Hepatocyte (in vitro differentiated cells): ENCODE measurements at regions not wholly inside any gene's neighbourhood (a gene's known extent, or its start where the extent isn't known, plus 50 kb on each side); places are given as distances from the start of the nearest gene placed in this dataset.

Experiments
- DNase-seq: peaks from one replicate; pipeline ENCODE4 v3.0.0-alpha.2; 2016; ENCODE audit warnings: low spot score
- H2AFZ ChIP-seq: fragments of 200-600 bp; sonication (generic); 2 replicates; pipeline ENCODE4 v1.6.0; 2016; ENCODE audit warnings: antibody characterized with exemption, mild to moderate bottlenecking
- H3K27ac ChIP-seq: fragments of 200-600 bp; sonication (generic); 2 replicates; pipeline ENCODE4 v1.5.1; 2016; ENCODE audit warnings: mild to moderate bottlenecking
- H3K27me3 ChIP-seq: fragments of 200-600 bp; sonication (generic); 2 replicates; pipeline ENCODE4 v1.6.1; 2016
- H3K36me3 ChIP-seq: fragments of 200-600 bp; sonication (generic); replicated peaks from 2 replicates; pipeline ENCODE4 v1.5.1; 2016; ENCODE audit warnings: low read depth; ENCODE audit not compliant: insufficient read depth
- H3K4me1 ChIP-seq: fragments of 200-600 bp; sonication (generic); 2 replicates; pipeline ENCODE4 v1.5.1; 2016; ENCODE audit warnings: mild to moderate bottlenecking, moderate library complexity; ENCODE audit not compliant: insufficient read depth
- H3K4me2 ChIP-seq: fragments of 200-600 bp; sonication (generic); 2 replicates; pipeline ENCODE4 v1.6.0; 2016
- H3K4me3 ChIP-seq: fragments of 200-600 bp; sonication (generic); 2 replicates; pipeline ENCODE4 v1.5.1; 2016; ENCODE audit warnings: mild to moderate bottlenecking
- H3K79me2 ChIP-seq: fragments of 200-600 bp; sonication (generic); 2 replicates; pipeline ENCODE4 v1.6.0; 2017; ENCODE audit warnings: mild to moderate bottlenecking
- H3K9me2 ChIP-seq: fragments of 200-600 bp; sonication (generic); replicated peaks from 2 replicates; pipeline ENCODE4 v1.6.0; 2017; ENCODE audit warnings: mild to moderate bottlenecking; ENCODE audit not compliant: insufficient read depth
- H3K9me3 ChIP-seq: fragments of 200-600 bp; sonication (generic); 2 replicates; pipeline ENCODE4 v1.5.1; 2016; ENCODE audit warnings: low read depth, mild to moderate bottlenecking
- H4K20me1 ChIP-seq: fragments of 200-600 bp; sonication (generic); 2 replicates; pipeline ENCODE4 v1.6.0; 2016; ENCODE audit warnings: mild to moderate bottlenecking; ENCODE audit not compliant: insufficient read depth, poor library complexity, severe bottlenecking
- EZH2 ChIP-seq: fragments of 200-600 bp; sonication (generic); IDR thresholded peaks from 2 replicates; pipeline ENCODE4 v1.6.1; 2016; ENCODE audit warnings: antibody characterized with exemption, mild to moderate bottlenecking, borderline replicate concordance
- EZH2phosphoT487 ChIP-seq: fragments of 200-600 bp; sonication (generic); IDR thresholded peaks from one replicate; pipeline ENCODE4 v1.6.1; 2018; ENCODE audit warnings: antibody characterized with exemption, mild to moderate bottlenecking, low read depth, moderate library complexity; ENCODE audit not compliant: unreplicated experiment, severe bottlenecking
- WGBS: methylation state at CpG from one replicate; pipeline ENCODE4 v1.1.6; 2016; ENCODE audit warnings: low lambda C conversion rate; ENCODE audit errors: missing lambda C conversion rate; 5-methylcytosine and 5-hydroxymethylcytosine counted together
- TF ChIP-seq, protein P1 (sequence below): fragments of 200-600 bp; sonication (generic); IDR thresholded peaks from 2 replicates; pipeline ENCODE4 v1.5.1; 2016; ENCODE audit warnings: antibody characterized with exemption, mild to moderate bottlenecking; ENCODE audit not compliant: poor library complexity

- no peaks in the 10 kb centered on the region for H3K27me3 ChIP-seq
- no peaks in the 10 kb centered on the region for H3K9me2 ChIP-seq
- H3K9me3 ChIP-seq = no peaks in the 10 kb centered on the region
- no peak overlapping the region for H3K4me2 ChIP-seq
- H4K20me1 ChIP-seq = no peaks in the 10 kb centered on the region
- H2AFZ ChIP-seq = no peak overlapping the region
- DNase-seq = no peak
- H3K79me2 ChIP-seq = no peaks in the 10 kb centered on the region
- H3K27ac ChIP-seq = no peak overlapping the region
- peaks cover 4% of the 10 kb centered on the region for H3K4me1 ChIP-seq
- no peak overlapping the region for H3K4me3 ChIP-seq
- TF ChIP-seq EZH2phosphoT487 = no peak
- TF ChIP-seq, protein P1, sequence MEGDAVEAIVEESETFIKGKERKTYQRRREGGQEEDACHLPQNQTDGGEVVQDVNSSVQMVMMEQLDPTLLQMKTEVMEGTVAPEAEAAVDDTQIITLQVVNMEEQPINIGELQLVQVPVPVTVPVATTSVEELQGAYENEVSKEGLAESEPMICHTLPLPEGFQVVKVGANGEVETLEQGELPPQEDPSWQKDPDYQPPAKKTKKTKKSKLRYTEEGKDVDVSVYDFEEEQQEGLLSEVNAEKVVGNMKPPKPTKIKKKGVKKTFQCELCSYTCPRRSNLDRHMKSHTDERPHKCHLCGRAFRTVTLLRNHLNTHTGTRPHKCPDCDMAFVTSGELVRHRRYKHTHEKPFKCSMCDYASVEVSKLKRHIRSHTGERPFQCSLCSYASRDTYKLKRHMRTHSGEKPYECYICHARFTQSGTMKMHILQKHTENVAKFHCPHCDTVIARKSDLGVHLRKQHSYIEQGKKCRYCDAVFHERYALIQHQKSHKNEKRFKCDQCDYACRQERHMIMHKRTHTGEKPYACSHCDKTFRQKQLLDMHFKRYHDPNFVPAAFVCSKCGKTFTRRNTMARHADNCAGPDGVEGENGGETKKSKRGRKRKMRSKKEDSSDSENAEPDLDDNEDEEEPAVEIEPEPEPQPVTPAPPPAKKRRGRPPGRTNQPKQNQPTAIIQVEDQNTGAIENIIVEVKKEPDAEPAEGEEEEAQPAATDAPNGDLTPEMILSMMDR = no peak
- no peak for TF ChIP-seq EZH2
- no peaks in the 10 kb centered on the region for H3K36me3 ChIP-seq
These were observed 398.7 kb upstream of the DDHD1 start for GRCh38 chr14:53551862-53552261.

GRCh38 chr14:53550776-53551175 is 397.7 kb upstream of the DDHD1 start:
- Histone ChIP-seq H3K9me2 (no peaks in the 10 kb centered on the region), H3K27me3 (no peaks in the 10 kb centered on the region), H3K4me1 (peaks cover 4% of the 10 kb centered on the region), H3K79me2 (no peaks in the 10 kb centered on the region), H3K4me2 (no peak overlapping the region), H3K9me3 (no peaks in the 10 kb centered on the region), H2AFZ (no peak overlapping the region), H3K4me3 (no peak overlapping the region), H3K27ac (peak overlapping the region; percentile 35), H4K20me1 (no peaks in the 10 kb centered on the region), H3K36me3 (no peaks in the 10 kb centered on the region)
- 56% methylated on average over 5 of the region's 5 CpGs for WGBS
- no peak for TF ChIP-seq EZH2
- TF ChIP-seq, protein P1 = no peak
- no peak for TF ChIP-seq EZH2phosphoT487
- DNase-seq = no peak

GRCh38 chr14:53549956-53550355 is 396.8 kb upstream of the DDHD1 start:
- no peak for DNase-seq

More at GRCh38 chr14:53549956-53550355, 396.8 kb upstream of the DDHD1 start:
- H3K79me2 ChIP-seq = no peaks in the 10 kb centered on the region
- TF ChIP-seq, protein P1 = no peak
- TF ChIP-seq EZH2 (no peak), EZH2phosphoT487 (no peak)
- H3K27ac ChIP-seq = no peak overlapping the region
- H2AFZ ChIP-seq = no peak overlapping the region
- H3K4me2 ChIP-seq = no peak overlapping the region
- H3K9me2 ChIP-seq = no peaks in the 10 kb centered on the region
- WGBS = 59% methylated on average over 8 of the region's 8 CpGs
- peaks cover 4% of the 10 kb centered on the region for H3K4me1 ChIP-seq
- no peaks in the 10 kb centered on the region for H3K36me3 ChIP-seq
- no peaks in the 10 kb centered on the region for H3K9me3 ChIP-seq
- H4K20me1 ChIP-seq = no peaks in the 10 kb centered on the region
- H3K27me3 ChIP-seq = no peaks in the 10 kb centered on the region
- H3K4me3 ChIP-seq = no peak overlapping the region
